Activated CD8-positive, alpha-beta memory T cell treated with anti-CD3 and anti-CD28 coated beads, Interleukin-2, amount 50 U/mL, for 4 hours (primary cell): ENCODE measurements at regions not wholly inside any gene's neighbourhood (a gene's known extent, or its start where the extent isn't known, plus 50 kb on each side); places are given as distances from the start of the nearest gene placed in this dataset.

ENCODE experiments used
- DNase-seq: peaks from one replicate; pipeline ENCODE4 v3.0.0-alpha.2; 2020

GRCh38 chr9:91025856-91026255 lies 224.2 kb downstream of the SYK start:
- DNase-seq, result no peak

DNA sequence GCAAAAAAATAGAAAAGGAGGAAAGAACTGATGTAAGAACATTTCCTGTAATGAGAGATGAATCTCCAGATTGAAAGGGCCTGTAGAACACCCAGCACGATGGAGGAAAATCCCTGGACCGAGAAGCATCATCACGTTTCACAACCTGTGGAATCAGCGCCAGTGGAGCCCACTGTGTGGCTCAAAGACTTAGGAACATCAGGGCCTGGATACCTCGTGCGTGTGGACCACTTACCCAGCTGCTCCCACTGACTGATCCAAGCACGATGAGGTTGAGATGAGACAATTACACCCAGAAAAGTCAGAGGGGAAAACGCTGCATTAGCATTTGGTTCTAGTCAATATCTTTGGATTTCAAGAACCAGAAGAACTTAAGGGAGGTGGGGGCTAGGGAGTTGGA lies 224.6 kb downstream of the SYK start:
- DNase-seq, result no peak

GRCh38 chr9:91027005-91027404 lies 225.4 kb downstream of the SYK start:
- DNase-seq, result no peak

GRCh38 chr9:91028166-91028827 lies 226.7 kb downstream of the SYK start:
- DNase-seq, result no peak

DNA sequence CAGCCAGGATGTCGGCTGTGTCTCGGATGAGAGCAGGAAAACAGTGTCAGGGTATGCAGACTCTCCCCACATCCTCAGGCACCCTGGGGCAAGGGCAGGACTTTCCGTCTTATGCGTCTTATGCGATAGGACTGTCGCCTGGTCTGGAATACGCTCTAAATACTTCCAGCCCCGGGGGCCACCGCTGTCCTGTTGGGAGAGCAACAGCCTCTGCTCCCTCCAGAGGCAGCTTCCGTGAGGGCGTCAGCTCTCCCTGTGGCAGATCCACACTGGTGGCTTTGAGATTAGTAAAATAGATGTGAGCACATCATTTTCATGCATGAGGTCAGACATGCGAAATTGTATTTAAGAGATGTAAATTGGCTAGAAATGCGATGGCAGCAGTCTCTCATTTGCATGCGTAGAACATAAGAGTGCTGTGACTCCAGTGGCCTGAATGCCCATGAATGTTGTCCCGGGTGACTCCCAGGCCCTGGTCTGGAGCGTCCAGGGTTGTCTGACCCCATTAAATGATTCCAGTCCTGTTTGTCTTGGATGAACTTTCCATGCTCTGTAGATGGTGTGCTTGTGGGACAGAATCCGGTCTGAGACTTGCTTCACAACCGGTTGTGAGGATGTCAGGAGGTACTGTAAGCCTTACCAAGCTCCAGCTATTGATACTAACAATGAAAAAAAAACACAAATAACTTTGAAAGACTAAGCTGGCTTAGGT lies 228.2 kb downstream of the SYK start:
- DNase-seq, result no peak

- DNase-seq, result no peak
These were observed 230.5 kb downstream of the SYK start for GRCh38 chr9:91032121-91032531.

DNA sequence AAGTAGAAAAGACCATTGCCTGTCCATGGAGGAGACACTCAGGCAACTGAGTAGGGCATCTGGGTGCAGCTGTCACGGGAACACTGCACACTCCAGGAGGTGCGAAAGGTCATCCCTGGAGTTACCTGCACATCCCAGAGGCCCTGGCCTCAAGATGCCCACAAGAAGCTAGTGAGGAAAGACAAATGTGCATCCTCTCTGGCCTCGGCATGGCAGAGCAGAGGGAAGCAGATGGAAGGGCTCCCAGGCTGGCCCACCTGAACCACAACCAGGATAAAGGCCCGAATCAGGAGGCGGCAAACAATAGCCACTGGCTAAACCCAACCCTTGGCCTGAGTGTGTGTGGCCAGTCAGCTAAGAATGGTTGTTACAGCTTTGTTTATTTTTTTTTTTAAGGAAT lies 231.7 kb downstream of the SYK start:
- DNase-seq, result no peak

GRCh38 chr9:91033797-91034196 lies 232.2 kb downstream of the SYK start:
- peak; percentile 71 for DNase-seq

- no peak for DNase-seq
These were observed 232.9 kb downstream of the SYK start for GRCh38 chr9:91034521-91034920.

GRCh38 chr9:91034976-91035824 lies 233.6 kb downstream of the SYK start:
- DNase-seq, result no peak

DNA sequence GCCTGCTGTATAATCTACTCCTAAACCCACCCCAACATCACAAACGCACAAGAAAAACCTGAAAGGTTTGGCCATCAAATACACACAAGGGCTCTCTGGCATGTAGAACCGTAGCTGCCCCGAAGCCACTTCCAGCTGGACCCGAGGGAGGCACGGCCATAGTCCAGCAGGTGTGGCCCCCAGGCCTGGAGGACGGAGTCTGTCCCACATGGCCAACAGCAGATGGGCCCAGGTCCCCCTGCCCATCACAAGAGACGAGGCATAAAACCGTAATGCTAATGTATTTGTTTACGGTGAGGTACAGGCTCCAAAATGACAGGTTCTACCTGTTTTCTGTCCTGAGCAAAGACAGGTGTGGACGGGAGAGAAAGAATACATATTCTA lies 234.2 kb downstream of the SYK start:
- DNase-seq, result no peak

DNA sequence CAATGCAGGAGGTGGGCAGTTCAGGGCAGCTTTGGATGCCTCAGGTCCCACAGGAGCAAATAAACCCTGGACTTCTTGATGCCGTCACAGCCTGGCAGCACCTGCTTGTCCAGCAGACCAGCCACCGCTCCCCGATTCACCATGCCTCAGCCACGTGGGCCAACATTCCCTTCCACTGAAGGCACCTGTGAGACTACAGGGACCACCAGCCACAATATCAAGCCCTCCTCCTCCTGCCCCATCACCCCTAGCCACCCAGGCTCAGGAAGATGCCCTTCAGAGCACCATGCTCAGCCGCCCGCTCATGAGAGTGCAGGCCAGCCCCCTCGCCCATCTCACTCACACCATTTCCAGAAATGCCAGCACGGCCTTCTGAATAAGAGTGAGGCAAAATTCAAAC lies 234.7 kb downstream of the SYK start:
- DNase-seq, result no peak

GRCh38 chr9:91036826-91037510 lies 235.3 kb downstream of the SYK start:
- peak; percentile 67 for DNase-seq

GRCh38 chr9:91037511-91038482 lies 236.2 kb downstream of the SYK start:
- DNase-seq, result no peak

- no peak for DNase-seq
These were observed 237.0 kb downstream of the SYK start for GRCh38 chr9:91038483-91039124.

GRCh38 chr9:91039125-91039834 lies 237.7 kb downstream of the SYK start:
- DNase-seq, result no peak

DNA sequence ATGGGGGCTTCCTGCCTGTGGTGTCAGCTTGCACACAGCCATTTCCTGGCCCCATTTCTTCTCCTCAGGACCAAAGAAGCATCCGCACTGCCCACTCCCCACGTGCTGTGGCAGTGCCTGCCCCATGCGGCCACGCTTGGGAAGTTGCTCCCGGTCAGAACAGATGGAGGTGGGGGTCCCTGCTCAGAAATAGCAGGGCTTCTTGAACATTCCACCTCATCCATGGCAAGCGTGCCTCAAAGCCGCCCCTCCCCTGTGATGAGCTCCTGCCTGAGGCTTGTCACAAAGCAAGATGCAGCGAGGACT lies 238.2 kb downstream of the SYK start:
- no peak for DNase-seq

- no peak for DNase-seq
These were observed 239.0 kb downstream of the SYK start for GRCh38 chr9:91040371-91041215.

- DNase-seq, result no peak
These were observed 240.4 kb downstream of the SYK start for GRCh38 chr9:91042024-91042423.

DNA sequence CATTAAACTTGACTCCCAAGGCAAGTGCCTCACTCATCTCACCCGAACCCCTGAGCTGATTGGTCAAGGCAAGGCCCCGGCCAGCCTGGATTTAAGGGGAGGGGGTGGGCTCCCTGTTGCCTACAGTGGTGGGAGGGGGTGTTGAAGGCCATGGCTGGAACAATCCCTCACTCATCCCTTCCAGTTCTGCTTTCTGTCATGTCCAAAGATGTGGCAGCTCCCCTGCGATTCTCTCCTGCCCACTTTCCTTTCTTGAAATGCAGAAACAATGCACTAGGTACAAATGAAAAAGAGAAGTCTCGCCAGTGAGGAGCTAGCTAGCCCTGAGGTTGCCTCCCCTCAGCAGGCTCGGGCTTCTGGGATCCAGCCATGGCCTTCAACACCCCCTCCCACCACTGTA lies 240.9 kb downstream of the SYK start:
- DNase-seq, result no peak
